Naive B cell (primary cell): ENCODE measurements at regions not wholly inside any gene's neighbourhood (a gene's known extent, or its start where the extent isn't known, plus 50 kb on each side); places are given as distances from the start of the nearest gene placed in this dataset.

Source experiments
- ATAC-seq, 2 donors: fragments of 150-1000 bp; cut with Tn5 transposase; 2 replicates each; pipeline ENCODE4 v1.10.0; 2021; ENCODE audit warnings: low read depth in 2 of 2, mild to moderate bottlenecking in 2 of 2, moderate library complexity in 2 of 2
- DNase-seq: peaks from one replicate; pipeline ENCODE4 v3.0.0; 2022
- H3K27ac Mint-ChIP-seq, 6 donors: one replicate each; pipeline ENCODE4 v1.8.0; 2020 to 2022; ENCODE audit warnings: mild to moderate bottlenecking in 6 of 6, mixed read lengths in 6 of 6, moderate library complexity in 5 of 6, inconsistent platforms in 2 of 6
- H3K27me3 Mint-ChIP-seq, 3 donors: one replicate each; pipeline ENCODE4 v1.8.0; 2021 to 2022; ENCODE audit warnings: mixed read lengths in 3 of 3, mild to moderate bottlenecking in 1 of 3
- H3K36me3 Mint-ChIP-seq, 2 donors: one replicate each; pipeline ENCODE4 v1.8.0; 2020 to 2022; ENCODE audit warnings: mixed read lengths in 2 of 2, inconsistent platforms in 1 of 2, mild to moderate bottlenecking in 1 of 2
- H3K4me1 Mint-ChIP-seq, 3 donors: one replicate each; pipeline ENCODE4 v1.8.0; 2020 to 2022; ENCODE audit warnings: mixed read lengths in 3 of 3, inconsistent platforms in 1 of 3, mild to moderate bottlenecking in 1 of 3, moderate library complexity in 1 of 3
- H3K4me3 Mint-ChIP-seq, 8 donors: one replicate each; pipeline ENCODE4 v1.8.0; 2020 to 2022; ENCODE audit warnings: mild to moderate bottlenecking in 8 of 8, mixed read lengths in 8 of 8, moderate library complexity in 8 of 8, inconsistent platforms in 2 of 8
- H3K9me3 Mint-ChIP-seq, 7 donors: one replicate each; pipeline ENCODE4 v1.8.0; 2020 to 2022; ENCODE audit warnings: mixed read lengths in 7 of 7, mild to moderate bottlenecking in 5 of 7, inconsistent platforms in 2 of 7, moderate library complexity in 1 of 7

DNA sequence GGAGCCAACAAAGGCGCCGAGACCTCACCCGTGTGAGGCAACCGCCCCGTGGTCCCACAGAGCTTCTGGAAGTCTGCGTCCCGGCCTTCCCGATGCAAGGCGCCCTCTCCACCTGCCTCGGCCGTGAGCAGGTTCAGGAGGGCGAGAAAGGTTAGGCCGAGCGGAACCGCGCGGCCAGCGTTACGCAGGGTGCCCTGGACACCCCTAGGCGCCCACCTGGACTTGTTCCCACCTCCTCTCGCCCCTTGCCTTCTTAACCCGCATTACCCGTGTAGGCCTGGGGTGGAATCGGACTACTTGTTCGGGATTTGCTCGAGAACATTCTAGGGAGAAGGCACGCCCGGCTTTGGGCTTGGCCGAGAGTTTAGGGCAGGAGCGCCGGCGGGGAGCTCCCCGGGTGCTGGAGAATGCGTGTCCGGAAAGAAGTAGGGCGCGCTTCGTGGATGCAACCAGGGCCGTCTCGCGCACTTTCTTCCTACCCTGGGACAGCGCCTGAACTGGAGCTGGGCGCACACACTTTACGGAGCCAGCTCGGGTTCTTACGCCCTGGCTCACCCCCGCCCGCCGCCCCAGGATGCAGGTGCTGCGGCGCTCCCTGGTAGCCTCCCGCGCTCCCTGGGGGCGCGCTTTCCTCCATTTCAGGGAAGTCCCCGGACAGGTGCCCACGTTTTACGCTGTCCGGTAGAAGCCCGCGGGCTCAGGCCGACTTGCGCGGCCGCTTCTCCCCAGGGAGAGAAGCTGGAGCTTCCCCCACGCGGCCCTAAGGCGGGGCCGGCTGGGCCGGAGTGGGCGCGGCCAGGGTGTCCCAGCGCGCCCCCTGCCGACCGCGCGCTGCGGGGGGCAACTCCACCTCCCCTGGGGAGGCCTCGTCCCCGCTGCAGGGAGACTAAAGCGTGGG lies 74.5 kb downstream of the INSIG1 start:
- peak overlapping the region; percentile 55 to 97 (median 92) for H3K4me3 Mint-ChIP-seq
- ATAC-seq (peak; percentile 66 to 69), DNase-seq (no peak)
- H3K9me3 Mint-ChIP-seq: peaks cover 0 to 7% (median 0%) of the 10 kb centered on the region in 7 donors
- no peak overlapping the region for H3K27ac Mint-ChIP-seq
- peaks cover 31 to 41% (median 38%) of the 10 kb centered on the region in 3 donors for H3K4me1 Mint-ChIP-seq
- peaks cover 55 to 89% (median 81%) of the 10 kb centered on the region in 3 donors for H3K27me3 Mint-ChIP-seq
- peaks cover 0 to 7% of the 10 kb centered on the region in 2 donors for H3K36me3 Mint-ChIP-seq

DNA sequence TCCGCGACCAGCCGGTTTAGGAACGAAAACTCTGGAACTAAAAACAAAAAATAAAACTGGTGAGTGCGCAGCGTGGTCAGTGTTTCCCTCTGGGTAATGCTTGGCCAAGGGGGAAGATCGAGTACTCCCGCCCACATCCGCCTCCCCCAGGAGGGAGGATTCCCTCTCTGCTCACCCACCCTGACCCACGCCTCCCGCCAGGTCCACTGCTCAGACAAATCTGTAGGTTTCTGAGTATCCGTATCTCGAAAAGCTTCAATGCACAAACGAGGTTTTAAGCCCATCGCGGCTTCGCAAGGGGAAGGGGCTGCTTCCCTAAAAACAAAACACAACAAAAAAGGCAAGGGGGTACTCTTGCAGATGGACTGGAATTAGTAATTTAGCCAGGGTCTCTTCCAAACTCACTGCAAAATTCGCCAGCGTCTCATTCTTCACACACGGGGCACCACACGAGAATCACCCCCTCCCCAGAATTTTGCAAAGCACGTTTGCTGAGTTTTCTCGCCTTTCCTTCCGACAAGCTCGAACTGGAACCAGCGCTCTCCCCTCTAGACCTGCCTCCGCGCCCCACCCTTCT lies 75.2 kb downstream of the INSIG1 start:
- peaks cover 63 to 95% (median 81%) of the 10 kb centered on the region in 3 donors for H3K27me3 Mint-ChIP-seq

DNA sequence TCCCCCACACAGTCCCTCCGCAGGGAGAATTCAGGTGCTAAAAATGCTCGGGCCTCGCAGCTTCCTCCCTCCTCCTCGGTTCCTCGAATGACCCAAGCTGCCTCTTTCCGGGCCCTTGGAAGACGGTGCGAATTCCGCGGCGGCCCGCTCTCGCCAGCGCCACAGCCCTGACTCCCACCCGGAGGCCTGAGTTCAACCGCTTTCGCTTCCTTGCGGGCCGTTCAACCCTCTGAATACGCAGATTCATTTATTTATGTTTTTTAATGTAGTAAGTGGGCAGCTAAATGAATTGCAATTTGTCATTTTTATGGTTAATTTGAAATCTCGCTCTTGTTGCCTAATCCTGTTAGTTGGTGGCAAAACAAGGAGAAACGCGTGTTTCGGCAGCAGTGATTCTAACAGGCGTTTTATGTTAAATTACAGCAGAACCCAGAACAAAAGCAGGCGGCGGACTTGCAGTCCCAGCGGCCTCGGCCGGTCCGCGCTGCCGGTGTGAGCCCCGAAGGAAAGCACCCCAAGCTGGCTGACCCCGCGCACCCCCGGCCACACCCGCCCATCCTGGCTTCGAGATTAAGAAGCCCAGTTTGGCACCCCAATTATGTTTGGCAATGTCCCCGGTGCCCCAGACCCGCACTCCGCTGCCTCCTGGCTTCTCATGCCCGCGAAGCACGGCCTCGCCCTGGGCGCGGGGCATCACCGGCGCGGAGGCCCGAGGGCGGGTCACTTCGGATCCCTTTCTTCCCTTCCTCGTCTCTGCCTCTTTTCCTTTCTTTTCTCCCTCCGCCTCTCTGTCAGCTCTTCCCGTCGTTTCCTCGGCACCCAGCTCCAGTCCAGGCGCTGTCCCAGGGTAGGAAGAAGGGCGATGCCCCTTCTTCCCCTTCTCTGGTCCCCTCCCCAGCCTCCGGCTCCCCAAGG lies 75.9 kb downstream of the INSIG1 start:
- Mint-ChIP-seq H3K36me3 (peaks cover 0 to 7% of the 10 kb centered on the region in 2 donors), H3K4me1 (peaks cover 37 to 54% (median 47%) of the 10 kb centered on the region in 3 donors), H3K9me3 (peaks cover 0 to 7% (median 0%) of the 10 kb centered on the region in 7 donors), H3K27me3 (peaks cover 64 to 95% (median 79%) of the 10 kb centered on the region in 3 donors), H3K27ac (peak overlapping the region; percentile 57 to 84 (median 68)), H3K4me3 (peak overlapping the region; percentile 80 to 97 (median 94))
- ATAC-seq (peak; percentile 11 to 16), DNase-seq (no peak)

More for the DNA sequence above, 75.2 kb downstream of the INSIG1 start:
- no peak for DNase-seq
- Mint-ChIP-seq H3K9me3 (peaks cover 0 to 7% (median 0%) of the 10 kb centered on the region in 7 donors), H3K36me3 (peaks cover 0 to 7% of the 10 kb centered on the region in 2 donors), H3K27ac (peak overlapping the region in 3 of 6 donors; percentile 67 to 84 (median 78)), H3K4me3 (peak overlapping the region; percentile 80 to 97 (median 94)), H3K4me1 (peaks cover 31 to 47% (median 44%) of the 10 kb centered on the region in 3 donors)
- ATAC-seq: peak in 1 of 2 donors; percentile 6

DNA sequence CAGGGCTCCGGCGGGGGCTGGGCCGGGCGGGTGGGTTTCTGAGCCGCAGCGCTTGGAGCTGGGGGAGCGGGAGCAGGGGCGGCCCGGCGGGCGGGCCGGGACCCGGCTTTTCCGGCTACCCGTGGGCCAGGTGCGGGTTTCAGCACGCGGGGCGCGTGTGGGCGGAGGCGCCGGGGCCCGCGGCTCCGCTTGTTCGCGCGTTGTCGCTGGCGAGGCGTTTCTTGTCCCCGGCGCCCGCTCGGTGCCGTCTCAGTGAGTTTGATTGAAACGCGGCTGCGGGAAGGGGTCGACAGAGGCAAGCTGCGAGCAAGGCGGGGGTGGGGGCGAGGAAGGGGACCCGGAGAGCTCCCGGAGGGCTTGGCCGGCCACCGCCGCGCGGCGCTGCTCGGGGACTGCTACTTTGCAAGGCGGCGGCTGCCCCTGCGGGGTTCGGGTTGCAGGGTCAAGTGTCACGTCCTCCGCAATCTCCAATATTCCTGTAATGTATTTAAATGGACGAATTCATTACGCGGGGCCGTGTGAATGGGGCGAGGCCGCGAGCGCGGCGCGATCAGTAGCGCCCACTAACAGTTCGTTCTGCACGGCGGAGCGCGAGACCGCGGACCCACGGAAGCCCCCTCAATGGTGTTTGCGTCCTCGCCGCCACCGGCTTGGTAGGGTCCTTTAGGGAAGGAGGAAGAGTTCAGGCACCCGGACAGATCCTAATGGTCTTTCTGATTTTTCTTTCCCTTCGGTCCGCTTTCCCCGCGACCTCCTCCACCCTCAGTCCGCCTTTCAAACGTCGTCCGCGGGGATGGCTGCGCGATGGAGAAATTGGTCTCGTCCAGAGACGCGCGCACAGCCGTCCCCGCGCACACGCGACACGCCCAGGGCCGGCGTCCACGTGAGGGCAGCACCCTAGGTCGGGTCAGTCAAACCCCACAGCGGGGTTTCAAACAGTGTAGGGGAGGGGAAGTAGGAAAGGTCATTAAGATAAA lies 76.9 kb downstream of the INSIG1 start:
- H3K4me1 Mint-ChIP-seq: peaks cover 37 to 60% (median 50%) of the 10 kb centered on the region in 3 donors
- H3K27me3 Mint-ChIP-seq: peaks cover 73 to 95% (median 79%) of the 10 kb centered on the region in 3 donors
- H3K9me3 Mint-ChIP-seq: peaks cover 0 to 7% (median 0%) of the 10 kb centered on the region in 7 donors
- DNase-seq (no peak), ATAC-seq (peak in 1 of 2 donors; percentile 13)
- peak overlapping the region; percentile 80 to 95 (median 90) for H3K4me3 Mint-ChIP-seq
- peak overlapping the region in 2 of 6 donors; percentile 67 to 76 for H3K27ac Mint-ChIP-seq
- peaks cover 0 to 7% of the 10 kb centered on the region in 2 donors for H3K36me3 Mint-ChIP-seq

DNA sequence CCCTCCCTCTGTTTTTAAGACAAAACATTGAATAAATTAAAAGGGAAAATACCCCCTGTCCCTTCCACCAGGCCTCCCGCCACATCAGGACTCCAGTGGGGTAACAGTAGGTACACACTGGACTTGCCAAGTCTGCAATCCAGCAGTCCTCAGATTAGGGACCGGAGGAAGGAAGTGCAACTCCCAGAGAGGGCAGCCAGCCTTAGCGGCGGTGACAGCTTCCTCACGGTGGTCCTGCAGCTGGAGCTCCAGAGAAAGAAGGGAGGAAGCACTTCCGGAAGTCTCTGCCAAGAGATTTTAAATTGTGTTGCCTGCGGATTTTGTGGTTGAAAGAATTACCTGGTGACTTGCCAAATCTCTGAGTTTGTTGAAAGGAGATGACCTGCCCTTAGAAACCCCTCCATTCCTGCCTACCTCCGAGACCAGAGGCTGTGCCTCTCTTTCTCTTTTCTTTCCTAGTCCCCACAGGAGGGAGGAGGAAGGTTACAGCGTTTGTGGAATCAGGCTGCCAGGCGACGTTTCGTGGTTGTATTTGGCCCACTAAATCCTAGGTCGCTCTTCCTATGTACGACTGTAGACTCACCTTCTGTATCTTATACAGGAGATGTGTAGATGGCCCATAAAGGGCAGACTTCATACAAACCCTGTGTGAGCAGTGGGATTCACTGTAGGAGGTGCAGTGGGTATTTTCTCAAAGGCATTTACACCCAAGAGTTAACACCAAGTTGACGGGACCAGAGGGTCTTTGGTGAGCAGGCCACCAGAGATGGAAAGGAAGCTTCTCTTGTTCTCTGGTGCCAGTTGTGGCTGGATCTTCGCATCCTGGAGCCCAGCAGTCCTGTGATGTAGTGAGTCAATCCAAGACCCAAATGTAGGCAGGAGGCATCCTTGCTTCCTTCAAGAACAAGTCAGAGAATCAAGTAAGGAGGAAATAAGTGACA lies 77.9 kb downstream of the INSIG1 start:
- Mint-ChIP-seq H3K4me1 (peaks cover 47 to 70% (median 60%) of the 10 kb centered on the region in 3 donors), H3K36me3 (peaks cover 0 to 7% of the 10 kb centered on the region in 2 donors), H3K4me3 (peak overlapping the region; percentile 43 to 94 (median 87)), H3K27ac (peak overlapping the region in 2 of 6 donors; percentile 59 to 82), H3K27me3 (peaks cover 75 to 95% (median 79%) of the 10 kb centered on the region in 3 donors), H3K9me3 (peaks cover 0 to 7% (median 0%) of the 10 kb centered on the region in 7 donors)
- no peak for DNase-seq
- ATAC-seq: no peak

- Mint-ChIP-seq H3K27me3 (peaks cover 76 to 96% (median 83%) of the 10 kb centered on the region in 3 donors), H3K9me3 (peaks cover 0 to 7% (median 0%) of the 10 kb centered on the region in 7 donors), H3K4me1 (peaks cover 52 to 78% (median 64%) of the 10 kb centered on the region in 3 donors), H3K27ac (peak overlapping the region in 1 of 6 donors; percentile 36), H3K4me3 (peak overlapping the region in 5 of 8 donors; percentile 2 to 55 (median 54)), H3K36me3 (peaks cover 0 to 7% of the 10 kb centered on the region in 2 donors)
- ATAC-seq (no peak), DNase-seq (no peak)
Observed at GRCh38 chr7:155377071-155377837, 79.6 kb downstream of the INSIG1 start.

- Mint-ChIP-seq H3K4me1 (peaks cover 48 to 78% (median 60%) of the 10 kb centered on the region in 3 donors), H3K4me3 (peak overlapping the region in 5 of 8 donors; percentile 36 to 55 (median 54)), H3K27me3 (peaks cover 73 to 98% (median 82%) of the 10 kb centered on the region in 3 donors), H3K36me3 (peaks cover 0 to 7% of the 10 kb centered on the region in 2 donors), H3K27ac (no peak overlapping the region), H3K9me3 (peaks cover 0 to 4% (median 0%) of the 10 kb centered on the region in 7 donors)
- ATAC-seq (no peak), DNase-seq (no peak)
Observed at GRCh38 chr7:155377838-155378579, 79.9 kb upstream of the EN2 start.

DNA sequence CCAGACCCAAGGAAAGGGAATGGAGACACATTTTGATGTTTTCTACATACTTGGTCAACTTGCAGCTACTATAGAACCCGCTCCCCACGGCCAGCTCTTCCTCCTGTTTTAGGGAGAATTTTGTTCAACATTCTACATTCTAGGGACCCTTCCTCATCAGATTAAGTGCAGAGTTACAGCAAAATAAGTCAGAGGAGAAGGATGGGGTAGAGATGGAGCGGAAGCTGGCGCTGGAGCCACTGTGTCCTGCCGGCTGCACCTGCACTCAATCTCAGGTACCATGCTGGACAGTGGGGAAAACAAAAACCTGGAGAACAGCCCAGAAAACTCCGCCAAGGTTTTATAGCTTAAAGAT lies 79.4 kb upstream of the EN2 start:
- H3K27me3 Mint-ChIP-seq: peaks cover 72 to 98% (median 77%) of the 10 kb centered on the region in 3 donors
- DNase-seq: no peak
- peaks cover 0 to 1% of the 10 kb centered on the region in 2 donors for H3K36me3 Mint-ChIP-seq
- H3K4me1 Mint-ChIP-seq: peaks cover 43 to 73% (median 54%) of the 10 kb centered on the region in 3 donors
- no peaks in the 10 kb centered on the region for H3K9me3 Mint-ChIP-seq
- peak overlapping the region in 2 of 6 donors; percentile 7 to 30 for H3K27ac Mint-ChIP-seq
- no peak for ATAC-seq
- H3K4me3 Mint-ChIP-seq: peak overlapping the region in 3 of 8 donors; percentile 35 to 39 (median 36)

- H3K4me1 Mint-ChIP-seq: peaks cover 39 to 67% (median 52%) of the 10 kb centered on the region in 3 donors
- DNase-seq: no peak
- peak overlapping the region in 2 of 6 donors; percentile 7 to 30 for H3K27ac Mint-ChIP-seq
- H3K27me3 Mint-ChIP-seq: peaks cover 71 to 98% (median 74%) of the 10 kb centered on the region in 3 donors
- ATAC-seq: no peak
- H3K36me3 Mint-ChIP-seq: no peaks in the 10 kb centered on the region
- H3K9me3 Mint-ChIP-seq: no peaks in the 10 kb centered on the region
- H3K4me3 Mint-ChIP-seq: peak overlapping the region in 2 of 8 donors; percentile 44 to 45
Observed at GRCh38 chr7:155378959-155379871, 78.7 kb upstream of the EN2 start.
